Adrenal gland (tissue), 5 donors: ENCODE measurements at regions not wholly inside any gene's neighbourhood (a gene's known extent, or its start where the extent isn't known, plus 50 kb on each side); places are given as distances from the start of the nearest gene placed in this dataset.

Experiments used
- CTCF ChIP-seq, 6 experiments: fragments of 450-650 bp in 4 of 6; fragments of 200-600 bp in 2 of 6; sonication (generic) in 1 of 6; IDR thresholded peaks; 1 replicate in 5 of 6; 2 replicates in 1 of 6; pipeline versions ENCODE4 v1.5.1 to v1.8.0; 2016 to 2021; ENCODE audit warnings: antibody characterized with exemption in 6 of 6, mild to moderate bottlenecking in 2 of 6, moderate library complexity in 1 of 6
- POLR2A ChIP-seq, 2 donors: fragments of 450-650 bp; IDR thresholded peaks; one replicate each; pipeline ENCODE4 v1.6.1; 2017; ENCODE audit warnings: antibody characterized with exemption in 2 of 2, mild to moderate bottlenecking in 2 of 2, moderate library complexity in 1 of 2
- donor health status: DM: no; HTN: no; CAD: no.

GRCh38 chr3:69690-70089, 126.9 kb upstream of the CHL1 start:
- TF ChIP-seq CTCF (IDR thresholded peaks at IDR 0.05) (no peak), POLR2A (IDR thresholded peaks at IDR 0.05) (no peak)
